Erythroblast (primary cell): ENCODE measurements at regions not wholly inside any gene's neighbourhood (a gene's known extent, or its start where the extent isn't known, plus 50 kb on each side); places are given as distances from the start of the nearest gene placed in this dataset.

Experiments used
- GATA1 ChIP-seq: IDR thresholded peaks from 2 replicates; pipeline ENCODE4 v1.6.1; 2011; ENCODE audit warnings: low read depth, mild to moderate bottlenecking, control low read depth, low read length, moderate library complexity
- POLR2A ChIP-seq: IDR thresholded peaks from 2 replicates; pipeline ENCODE4 v1.6.1; 2011; ENCODE audit warnings: mild to moderate bottlenecking, low read length

DNA sequence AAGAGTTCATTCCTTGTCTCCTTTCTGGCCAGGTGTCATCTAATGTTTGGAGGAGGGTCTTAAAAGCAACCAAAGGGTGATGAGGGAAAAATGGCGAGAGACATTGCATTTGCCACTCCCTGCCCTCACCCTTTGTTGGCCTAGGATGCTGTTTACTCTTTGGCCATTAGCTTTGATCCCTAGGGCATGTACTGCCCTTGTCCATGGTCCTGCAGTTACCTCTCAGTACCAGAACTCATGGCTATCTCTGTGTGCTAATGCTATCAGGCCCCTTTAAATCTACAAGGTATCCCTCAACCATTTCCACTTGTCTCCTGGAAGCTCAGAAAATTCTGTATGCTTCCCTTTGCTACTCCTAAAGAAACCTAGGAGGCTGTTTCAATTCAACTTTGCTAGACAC lies 424.8 kb upstream of the PLXNA2 start:
- TF ChIP-seq POLR2A (no peak), GATA1 (no peak)
